Osteoblast (primary cell): ENCODE measurements at regions not wholly inside any gene's neighbourhood (a gene's known extent, or its start where the extent isn't known, plus 50 kb on each side); places are given as distances from the start of the nearest gene placed in this dataset.
"Not testable (repeated sequence)": the region's sequence is repeated elsewhere in the genome, so short reads cannot be mapped to it uniquely, and the experiment has no call there.

Experiments
- DNase-seq: peaks from one replicate; pipeline ENCODE4 v3.0.0; 2011; ENCODE audit warnings: low spot score, mixed read lengths; ENCODE audit not compliant: insufficient read length; ENCODE audit errors: missing footprints
- H2AFZ ChIP-seq: 2 replicates; pipeline ENCODE4 v1.6.0; 2011; ENCODE audit warnings: mild to moderate bottlenecking, low read length
- H3K27ac ChIP-seq: 2 replicates; pipeline ENCODE4 v1.5.1; 2011; ENCODE audit warnings: mild to moderate bottlenecking, low read depth, low read length, moderate library complexity
- H3K27me3 ChIP-seq: 2 replicates; pipeline ENCODE4 v1.6.0; 2012; ENCODE audit warnings: mild to moderate bottlenecking, control low read depth, inconsistent platforms, low read length, moderate library complexity; ENCODE audit not compliant: insufficient read depth
- H3K36me3 ChIP-seq: 2 replicates; pipeline ENCODE4 v1.5.1; 2011; ENCODE audit warnings: mild to moderate bottlenecking, low read length, control low read depth, moderate library complexity; ENCODE audit not compliant: insufficient read depth
- H3K4me1 ChIP-seq: 2 replicates; pipeline ENCODE4 v1.5.1; 2011; ENCODE audit warnings: mild to moderate bottlenecking, low read length, control low read depth, moderate library complexity; ENCODE audit not compliant: insufficient read depth
- H3K4me2 ChIP-seq: 2 replicates; pipeline ENCODE4 v1.6.0; 2011; ENCODE audit warnings: mild to moderate bottlenecking, low read length; ENCODE audit not compliant: insufficient read depth
- H3K4me3 ChIP-seq: fragments of 200-600 bp; sonication (generic); 3 replicates; pipeline ENCODE4 v1.5.1; 2012; ENCODE audit warnings: mild to moderate bottlenecking, low read length, inconsistent platforms; ENCODE audit not compliant: insufficient read depth
- H3K79me2 ChIP-seq: 2 replicates; pipeline ENCODE4 v1.6.0; 2012; ENCODE audit warnings: mild to moderate bottlenecking, low read length, control low read depth, inconsistent platforms; ENCODE audit not compliant: insufficient read depth
- H3K9me3 ChIP-seq: 2 replicates; pipeline ENCODE4 v1.5.1; 2011; ENCODE audit warnings: low read depth, low read length, control low read depth
- H4K20me1 ChIP-seq: 2 replicates; pipeline ENCODE4 v1.6.0; 2012; ENCODE audit warnings: mild to moderate bottlenecking, low read length, control low read depth; ENCODE audit not compliant: insufficient read depth
- TF ChIP-seq, protein P1 (sequence below): IDR thresholded peaks from 2 replicates; pipeline ENCODE4 v1.5.1; 2011; ENCODE audit warnings: mild to moderate bottlenecking, low read depth, low read length, moderate library complexity; ENCODE audit errors: extremely low read depth

DNA sequence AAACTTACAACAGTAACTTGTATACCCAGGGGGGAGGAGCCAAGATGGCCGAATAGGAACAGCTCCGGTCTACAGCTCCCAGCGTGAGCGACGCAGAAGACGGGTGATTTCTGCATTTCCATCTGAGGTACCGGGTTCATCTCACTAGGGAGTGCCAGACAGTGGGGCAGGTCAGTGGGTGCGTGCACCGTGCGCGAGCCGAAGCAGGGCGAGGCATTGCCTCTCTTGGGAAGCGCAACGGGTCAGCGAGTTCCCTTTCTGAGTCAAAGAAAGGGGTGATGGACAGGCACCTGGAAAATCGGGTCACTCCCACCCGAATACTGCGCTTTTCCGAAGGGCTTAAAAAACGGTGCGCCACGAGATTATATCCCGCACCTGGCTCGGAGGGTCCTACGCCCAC, 278.8 kb downstream of the FAM47B start:
- not testable (repeated sequence) for H3K36me3 ChIP-seq, H3K27ac ChIP-seq, H3K27me3 ChIP-seq, H3K4me3 ChIP-seq, H3K4me2 ChIP-seq, H4K20me1 ChIP-seq, H3K9me3 ChIP-seq, H3K4me1 ChIP-seq, DNase-seq, H3K79me2 ChIP-seq, H2AFZ ChIP-seq

DNA sequence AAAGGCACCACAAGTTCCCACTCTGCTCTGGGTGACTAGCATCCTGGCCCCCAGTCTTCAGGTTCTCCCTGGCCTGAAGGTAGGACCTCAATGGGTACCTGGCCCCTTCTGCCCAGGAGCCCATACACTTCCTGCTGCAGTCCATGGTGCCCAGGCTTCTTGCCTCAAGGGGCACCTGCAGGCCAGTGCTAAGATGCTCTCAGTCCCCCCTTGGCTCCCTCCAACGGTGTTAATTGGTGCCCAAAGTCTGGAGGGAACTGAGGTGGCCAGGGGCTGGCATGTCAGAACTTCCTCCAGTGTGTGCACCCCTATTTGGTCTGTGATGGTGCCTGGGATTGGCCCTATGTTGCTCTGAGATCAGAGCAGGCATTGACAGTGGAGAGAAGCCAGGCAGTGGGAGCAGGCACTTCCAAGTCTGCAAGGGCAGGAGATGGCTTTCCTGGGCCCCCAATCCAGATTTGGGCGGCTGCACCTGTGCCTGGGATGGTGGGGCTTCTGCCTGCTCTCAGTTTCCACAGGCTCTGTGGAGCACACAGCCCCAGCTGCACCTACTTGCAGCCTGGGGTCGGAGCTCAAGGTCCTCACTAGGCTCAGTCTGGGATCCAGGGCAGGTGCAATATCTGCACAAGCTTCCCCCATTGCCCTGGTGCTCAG, 301.6 kb downstream of the FAM47B start:
- H2AFZ ChIP-seq = no peak overlapping the region
- H3K4me2 ChIP-seq = no peak overlapping the region
- H3K79me2 ChIP-seq = no peaks in the 10 kb centered on the region
- H3K4me1 ChIP-seq = no peaks in the 10 kb centered on the region
- no peak overlapping the region for H3K27ac ChIP-seq
- H3K27me3 ChIP-seq = no peaks in the 10 kb centered on the region
- H3K36me3 ChIP-seq = no peaks in the 10 kb centered on the region
- TF ChIP-seq, protein P1, sequence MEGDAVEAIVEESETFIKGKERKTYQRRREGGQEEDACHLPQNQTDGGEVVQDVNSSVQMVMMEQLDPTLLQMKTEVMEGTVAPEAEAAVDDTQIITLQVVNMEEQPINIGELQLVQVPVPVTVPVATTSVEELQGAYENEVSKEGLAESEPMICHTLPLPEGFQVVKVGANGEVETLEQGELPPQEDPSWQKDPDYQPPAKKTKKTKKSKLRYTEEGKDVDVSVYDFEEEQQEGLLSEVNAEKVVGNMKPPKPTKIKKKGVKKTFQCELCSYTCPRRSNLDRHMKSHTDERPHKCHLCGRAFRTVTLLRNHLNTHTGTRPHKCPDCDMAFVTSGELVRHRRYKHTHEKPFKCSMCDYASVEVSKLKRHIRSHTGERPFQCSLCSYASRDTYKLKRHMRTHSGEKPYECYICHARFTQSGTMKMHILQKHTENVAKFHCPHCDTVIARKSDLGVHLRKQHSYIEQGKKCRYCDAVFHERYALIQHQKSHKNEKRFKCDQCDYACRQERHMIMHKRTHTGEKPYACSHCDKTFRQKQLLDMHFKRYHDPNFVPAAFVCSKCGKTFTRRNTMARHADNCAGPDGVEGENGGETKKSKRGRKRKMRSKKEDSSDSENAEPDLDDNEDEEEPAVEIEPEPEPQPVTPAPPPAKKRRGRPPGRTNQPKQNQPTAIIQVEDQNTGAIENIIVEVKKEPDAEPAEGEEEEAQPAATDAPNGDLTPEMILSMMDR = no peak
- no peaks in the 10 kb centered on the region for H3K9me3 ChIP-seq
- no peak for DNase-seq
- H3K4me3 ChIP-seq = no peak overlapping the region
- no peaks in the 10 kb centered on the region for H4K20me1 ChIP-seq

DNA sequence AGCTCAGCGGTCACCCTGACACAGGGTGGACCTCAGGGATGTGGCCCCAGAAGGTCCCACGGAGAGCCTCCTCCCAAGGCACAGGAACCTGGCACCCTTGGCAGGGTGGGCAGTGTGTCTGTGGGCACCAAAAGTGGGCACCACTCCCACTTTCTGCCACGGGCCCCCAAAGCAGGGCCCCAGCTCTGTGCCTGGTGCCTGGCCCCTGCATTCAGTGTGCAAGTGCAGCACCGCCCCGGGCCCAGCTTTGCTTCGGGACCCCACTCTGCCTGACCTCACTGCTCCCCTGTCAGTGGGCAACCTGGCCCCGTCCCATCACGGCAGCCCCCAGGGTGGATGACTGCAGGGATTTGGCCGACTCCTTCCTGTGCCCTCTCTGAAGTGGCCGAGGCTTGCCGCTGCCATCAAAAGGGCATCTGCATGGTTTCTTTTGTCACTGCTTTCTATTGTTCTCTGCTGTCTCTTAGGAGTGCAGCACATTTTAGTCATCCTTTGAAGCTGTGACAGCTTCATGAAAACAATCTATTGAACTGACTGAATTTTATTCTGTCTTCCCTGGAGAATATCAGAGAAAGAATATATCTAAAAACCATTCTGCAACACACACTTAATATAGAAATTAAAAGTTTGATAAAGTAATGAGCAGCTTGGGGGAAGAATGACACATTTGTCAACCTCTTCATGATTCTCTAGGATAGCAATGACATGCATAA, 302.4 kb downstream of the FAM47B start:
- H3K27ac ChIP-seq = no peak overlapping the region

DNA sequence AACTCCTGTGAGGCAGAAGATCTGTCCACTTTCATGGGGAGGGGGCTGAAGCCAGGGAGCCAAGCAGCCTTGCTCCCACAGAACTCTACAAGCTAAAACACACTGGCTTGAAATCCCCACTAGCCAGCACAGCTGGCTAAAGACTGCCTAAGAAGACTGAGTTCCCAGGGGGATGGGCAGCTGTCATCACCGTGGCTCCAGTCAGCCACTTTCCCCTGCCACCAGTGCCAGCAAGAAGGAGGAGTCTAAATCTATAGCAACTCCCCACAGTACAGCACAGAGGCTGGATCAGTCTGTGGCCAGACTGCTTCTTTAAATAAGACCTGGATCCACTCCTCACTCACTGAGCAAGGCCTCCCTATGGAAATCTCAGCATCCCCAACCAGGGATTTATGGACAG, 308.6 kb downstream of the FAM47B start:
- no peaks in the 10 kb centered on the region for H3K4me1 ChIP-seq
- H2AFZ ChIP-seq = no peak overlapping the region
- H3K36me3 ChIP-seq = no peaks in the 10 kb centered on the region
- no peak for DNase-seq
- H3K79me2 ChIP-seq = no peaks in the 10 kb centered on the region
- no peaks in the 10 kb centered on the region for H3K9me3 ChIP-seq
- H3K4me3 ChIP-seq = no peak overlapping the region
- TF ChIP-seq, protein P1 = no peak
- H3K4me2 ChIP-seq = no peak overlapping the region
- H4K20me1 ChIP-seq = no peaks in the 10 kb centered on the region
- H3K27ac ChIP-seq = no peak overlapping the region
- H3K27me3 ChIP-seq = no peaks in the 10 kb centered on the region

More for the DNA sequence above, 302.4 kb downstream of the FAM47B start:
- H3K9me3 ChIP-seq = no peaks in the 10 kb centered on the region
- no peak overlapping the region for H3K4me3 ChIP-seq
- no peaks in the 10 kb centered on the region for H3K79me2 ChIP-seq
- H3K4me1 ChIP-seq = no peaks in the 10 kb centered on the region
- H4K20me1 ChIP-seq = no peaks in the 10 kb centered on the region
- no peak overlapping the region for H2AFZ ChIP-seq
- no peaks in the 10 kb centered on the region for H3K27me3 ChIP-seq
- TF ChIP-seq, protein P1 = no peak
- H3K36me3 ChIP-seq = no peaks in the 10 kb centered on the region
- DNase-seq = no peak
- no peak overlapping the region for H3K4me2 ChIP-seq
